Activated B cell treated with CpG ODN at 0.5 μM for 24 hours (primary cell): ENCODE measurements at regions not wholly inside any gene's neighbourhood (a gene's known extent, or its start where the extent isn't known, plus 50 kb on each side); places are given as distances from the start of the nearest gene placed in this dataset.

ENCODE experiments used
- ATAC-seq: fragments of 200-7000 bp; cut with Tn5 transposase; one replicate; pipeline ENCODE4 v1.10.0; 2021; ENCODE audit warnings: low read depth, mild to moderate bottlenecking, moderate library complexity
- CTCF ChIA-PET: fragments of 350-600 bp; sonication (Branson Sonifier 250); formaldehyde crosslinking; loops from one replicate; lab custom pipeline; 2021; ENCODE audit warnings: antibody characterized with exemption; lab: Charles Lee
- POLR2A ChIA-PET: fragments of 350-600 bp; sonication (Branson Sonifier 250); formaldehyde crosslinking; loops from one replicate; lab custom pipeline; 2021; ENCODE audit warnings: antibody characterized with exemption; lab: Charles Lee
- DNase-seq: peaks from one replicate; pipeline ENCODE4 v3.0.0; 2022
- H3K27ac Mint-ChIP-seq: one replicate; pipeline ENCODE4 v1.8.0; 2020; ENCODE audit warnings: mixed read lengths
- H3K27me3 Mint-ChIP-seq: one replicate; pipeline ENCODE4 v1.8.0; 2021; ENCODE audit warnings: mixed read lengths
- H3K36me3 Mint-ChIP-seq: one replicate; pipeline ENCODE4 v1.8.0; 2021; ENCODE audit warnings: low read depth, mixed read lengths
- H3K4me1 Mint-ChIP-seq: one replicate; pipeline ENCODE4 v1.8.0; 2021; ENCODE audit warnings: mixed read lengths
- H3K4me3 Mint-ChIP-seq: one replicate; pipeline ENCODE4 v1.8.0; 2020; ENCODE audit warnings: mild to moderate bottlenecking, mixed read lengths
- H3K9me3 Mint-ChIP-seq: one replicate; pipeline ENCODE4 v1.8.0; 2020; ENCODE audit warnings: mixed read lengths
- CTCF ChIP-seq: fragments of 200-600 bp; IDR thresholded peaks from one replicate; pipeline ENCODE4 v1.8.0; 2022; ENCODE audit warnings: antibody characterized with exemption, mild to moderate bottlenecking
- intact Hi-C: fragments of 100-400 bp; cut with micrococcal nuclease; formaldehyde crosslinking; loops from one replicate; pipeline ENCODE4 v1.15.1; 2024

GRCh38 chr13:86299128-86299527, 499.9 kb upstream of the SLITRK6 start:
- Mint-ChIP-seq H3K9me3 (peaks cover 2% of the 10 kb centered on the region), H3K4me3 (no peak overlapping the region), H3K27me3 (no peaks in the 10 kb centered on the region), H3K36me3 (no peaks in the 10 kb centered on the region), H3K4me1 (no peaks in the 10 kb centered on the region), H3K27ac (no peak overlapping the region)
- TF ChIP-seq CTCF: no peak
- POLR2A ChIA-PET: no interaction called here
- no peak for ATAC-seq
- intact Hi-C loops: no loop called here
- CTCF ChIA-PET: no interaction called here
- DNase-seq: no peak

- H3K27me3 Mint-ChIP-seq: no peaks in the 10 kb centered on the region
- H3K9me3 Mint-ChIP-seq: peaks cover 4% of the 10 kb centered on the region
- POLR2A ChIA-PET: no interaction called here
- no peak for ATAC-seq
- no peak for TF ChIP-seq CTCF
- H3K27ac Mint-ChIP-seq: no peak overlapping the region
- intact Hi-C loops: no loop called here
- H3K4me3 Mint-ChIP-seq: no peak overlapping the region
- CTCF ChIA-PET: no interaction called here
- H3K4me1 Mint-ChIP-seq: no peaks in the 10 kb centered on the region
- DNase-seq: no peak
- no peaks in the 10 kb centered on the region for H3K36me3 Mint-ChIP-seq
These were observed 510.7 kb upstream of the SLITRK6 start for GRCh38 chr13:86309881-86310280.

GRCh38 chr13:86313421-86313820, 514.2 kb upstream of the SLITRK6 start:
- no peak overlapping the region for H3K27ac Mint-ChIP-seq
- H3K27me3 Mint-ChIP-seq: no peaks in the 10 kb centered on the region
- CTCF ChIA-PET: no interaction called here
- intact Hi-C loops: no loop called here
- H3K36me3 Mint-ChIP-seq: no peaks in the 10 kb centered on the region
- DNase-seq (no peak), ATAC-seq (no peak)
- H3K4me3 Mint-ChIP-seq: no peak overlapping the region
- no peaks in the 10 kb centered on the region for H3K4me1 Mint-ChIP-seq
- TF ChIP-seq CTCF: no peak
- POLR2A ChIA-PET: no interaction called here
- peaks cover 3% of the 10 kb centered on the region for H3K9me3 Mint-ChIP-seq

GRCh38 chr13:86318450-86318849, 519.2 kb upstream of the SLITRK6 start:
- Mint-ChIP-seq H3K27ac (no peak overlapping the region), H3K4me3 (no peak overlapping the region), H3K9me3 (peaks cover 4% of the 10 kb centered on the region), H3K36me3 (no peaks in the 10 kb centered on the region), H3K4me1 (no peaks in the 10 kb centered on the region), H3K27me3 (no peaks in the 10 kb centered on the region)
- CTCF ChIA-PET: interaction anchor here (0.6 kb wide), 1 partner anchor 402 kb away, joined by 4 read pairs; no protein-coding TSS in a partner anchor
- ATAC-seq (no peak), DNase-seq (no peak)
- intact Hi-C loops: no loop called here
- POLR2A ChIA-PET: no interaction called here
- no peak for TF ChIP-seq CTCF

GRCh38 chr13:86324191-86324590, 525.0 kb upstream of the SLITRK6 start:
- Mint-ChIP-seq H3K4me3 (no peak overlapping the region), H3K27me3 (no peaks in the 10 kb centered on the region), H3K4me1 (no peaks in the 10 kb centered on the region), H3K27ac (no peak overlapping the region), H3K9me3 (peaks cover 7% of the 10 kb centered on the region), H3K36me3 (no peaks in the 10 kb centered on the region)
- CTCF ChIA-PET: no interaction called here
- POLR2A ChIA-PET: no interaction called here
- DNase-seq (no peak), ATAC-seq (no peak)
- TF ChIP-seq CTCF: no peak
- intact Hi-C loops: no loop called here
